Left kidney (tissue), 1 donor: ENCODE measurements at regions not wholly inside any gene's neighbourhood (a gene's known extent, or its start where the extent isn't known, plus 50 kb on each side); places are given as distances from the start of the nearest gene placed in this dataset.
"Not testable (repeated sequence)": the region's sequence is repeated elsewhere in the genome, so short reads cannot be mapped to it uniquely, and the experiment has no call there.

Experiments used
- DNase-seq: peaks from one replicate; pipeline ENCODE4 v3.0.0-alpha.2; 2013

DNA sequence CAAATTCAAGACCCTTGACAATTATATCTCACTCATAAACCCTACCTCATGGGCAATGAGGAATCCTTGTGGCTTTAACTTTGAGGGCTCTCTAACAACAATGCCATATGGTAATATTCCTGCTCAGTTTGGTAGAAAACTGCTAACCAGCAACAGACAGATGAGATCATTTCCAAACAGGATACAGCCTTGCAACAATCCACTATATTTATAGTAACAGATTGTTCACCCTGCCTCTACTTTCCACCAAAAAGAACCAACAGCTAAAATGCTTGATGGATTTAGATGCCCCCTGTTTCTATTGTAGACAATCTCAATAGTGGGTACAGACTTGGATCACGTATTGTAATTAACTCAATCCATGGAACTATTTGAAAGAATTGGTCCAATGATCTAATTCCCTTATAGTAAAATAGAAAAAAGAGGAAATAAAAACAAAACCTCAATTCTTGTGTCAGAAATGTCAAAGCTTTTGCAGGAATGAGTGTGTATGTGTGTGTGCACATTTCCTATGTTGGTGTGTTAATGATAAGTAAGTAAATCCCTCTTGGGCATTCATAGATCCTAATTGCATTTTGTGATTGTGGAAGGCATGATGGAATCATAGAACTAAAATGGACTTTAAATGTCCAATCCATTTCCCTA is 100.0 kb upstream of the EDEM3 start:
- no peak for DNase-seq

DNA sequence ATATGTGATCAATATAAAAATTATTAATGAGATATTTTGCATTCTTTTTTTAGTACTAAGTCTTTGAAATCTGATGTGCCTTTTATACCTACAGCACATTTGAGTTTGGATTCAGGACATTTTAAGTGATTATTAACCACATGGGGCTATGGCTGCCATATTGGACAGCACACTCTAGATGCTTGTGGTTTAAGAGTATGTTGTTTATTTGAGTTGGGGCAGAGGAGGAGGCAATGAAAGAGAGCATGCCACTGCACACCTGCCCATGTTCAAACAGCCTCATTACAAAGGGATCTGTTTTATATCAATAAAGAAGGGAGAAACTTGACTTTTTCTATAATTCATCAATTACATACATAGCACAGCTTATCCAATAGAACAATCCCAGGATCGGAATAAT is 99.4 kb upstream of the EDEM3 start:
- no peak for DNase-seq

DNA sequence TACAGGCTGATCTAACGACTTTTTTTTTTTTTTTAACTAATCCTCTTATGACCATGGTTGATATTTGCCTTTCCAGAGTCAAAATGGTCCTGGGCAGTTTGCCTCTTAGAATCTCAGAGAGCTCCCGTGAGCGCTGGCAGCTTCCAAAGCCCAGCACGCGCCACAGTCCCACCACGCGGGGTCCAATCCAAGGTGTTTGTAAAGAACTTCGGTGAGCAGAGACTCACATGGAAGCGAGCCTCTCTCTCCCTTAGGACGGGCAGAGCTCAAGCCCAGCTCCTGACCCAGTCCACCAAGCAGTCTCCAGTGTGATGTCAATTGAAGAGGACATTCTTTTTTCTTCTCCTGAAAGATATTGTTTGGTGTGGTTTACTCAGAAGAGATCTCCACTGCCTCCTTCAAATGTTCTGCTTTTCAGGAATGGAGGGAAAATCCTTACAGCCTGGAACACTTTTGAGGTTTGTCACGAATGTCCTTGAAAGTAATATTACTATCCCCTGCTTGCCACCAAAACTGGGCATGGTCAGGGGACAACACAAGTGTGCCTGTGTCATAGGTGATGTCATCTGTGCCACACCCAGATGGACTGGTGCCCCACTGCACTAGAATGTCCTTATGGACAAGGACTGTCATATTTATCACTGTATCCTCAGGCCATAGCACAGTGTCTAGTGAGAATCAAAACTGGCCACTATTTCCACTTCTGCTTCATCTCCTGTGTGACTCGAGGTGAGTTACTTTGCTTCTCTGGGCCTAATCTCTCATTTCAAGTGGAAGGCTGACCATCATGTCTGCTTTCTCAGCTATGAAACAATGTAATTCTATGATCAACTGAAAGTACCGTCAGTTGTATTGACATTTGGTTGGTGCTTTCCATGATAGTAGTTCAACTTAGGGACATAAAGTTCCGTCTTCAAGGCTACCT is 97.4 kb upstream of the EDEM3 start:
- DNase-seq = no peak

DNA sequence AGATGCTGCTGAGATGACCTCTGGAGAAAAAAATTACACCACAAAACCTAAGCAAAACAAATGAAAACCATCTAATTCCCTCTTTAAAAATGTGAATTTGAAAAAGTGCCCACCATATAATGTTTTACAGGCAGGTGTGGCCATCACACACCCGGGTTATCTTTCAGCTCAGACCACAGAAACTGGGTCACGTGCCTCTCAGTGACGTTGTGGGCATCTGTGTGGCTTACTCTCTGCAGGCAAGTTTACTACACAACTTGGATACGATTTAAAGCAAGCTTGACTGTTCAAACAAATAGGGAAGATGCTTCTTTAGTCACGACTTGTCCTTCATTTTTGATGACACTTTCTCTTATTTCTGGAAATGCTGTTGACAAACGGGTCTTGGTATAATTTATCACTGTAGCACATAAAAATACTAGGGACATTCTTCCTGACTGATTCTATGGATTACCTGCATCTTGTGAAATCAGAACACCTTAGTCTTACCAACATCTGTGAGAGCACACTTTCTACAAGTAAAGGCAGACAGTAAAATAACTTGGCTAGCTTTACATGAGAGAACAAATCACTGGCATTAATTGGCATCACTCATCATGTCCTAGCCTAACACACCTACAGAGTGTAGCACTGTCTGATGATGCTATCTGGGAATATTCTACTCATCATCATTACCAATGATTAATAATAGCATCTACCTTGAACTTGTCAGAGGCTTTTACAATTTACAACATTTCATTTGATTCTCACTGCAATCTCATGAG is 89.3 kb upstream of the EDEM3 start:
- DNase-seq = no peak

DNA sequence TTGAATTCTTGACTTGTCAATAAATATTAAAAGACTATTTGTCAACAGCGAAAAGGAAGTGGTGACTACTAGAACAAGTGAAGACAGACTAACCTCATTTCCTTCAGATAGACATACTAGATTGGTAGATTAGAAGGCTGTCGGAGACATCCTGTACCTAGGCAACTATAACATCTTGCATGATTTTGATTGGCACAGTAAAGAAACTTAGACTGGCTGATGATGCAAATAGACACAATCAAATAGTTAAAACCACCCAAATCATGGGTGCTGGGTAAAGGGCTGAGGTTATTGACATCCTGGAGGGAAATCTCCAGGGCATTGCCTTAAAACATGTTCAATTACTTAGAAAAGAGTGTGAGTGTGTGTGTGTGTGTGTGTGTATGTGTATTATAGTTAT is 85.9 kb upstream of the EDEM3 start:
- no peak for DNase-seq

DNA sequence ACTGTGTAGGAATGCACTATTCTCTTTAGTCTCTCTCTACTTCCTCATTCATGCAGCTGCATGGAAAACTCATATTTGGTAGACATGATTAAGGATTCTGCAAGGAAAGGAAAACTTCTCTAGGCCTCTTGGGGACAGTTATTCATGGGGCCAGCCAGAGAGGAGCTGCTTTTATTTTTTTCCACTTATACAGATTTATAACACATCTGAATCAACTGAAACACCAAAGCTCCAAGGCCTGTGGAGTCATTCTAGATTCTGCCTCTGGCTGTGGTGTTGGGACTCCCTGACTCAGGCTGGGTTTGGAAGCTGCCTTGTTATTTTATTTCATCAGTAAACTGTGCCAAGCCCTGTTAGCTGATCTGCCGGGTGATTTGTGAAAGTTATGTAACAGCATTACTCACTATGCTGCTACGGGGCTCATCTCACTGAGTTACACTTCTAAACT is 83.9 kb upstream of the EDEM3 start:
- DNase-seq = peak; percentile 50

DNA sequence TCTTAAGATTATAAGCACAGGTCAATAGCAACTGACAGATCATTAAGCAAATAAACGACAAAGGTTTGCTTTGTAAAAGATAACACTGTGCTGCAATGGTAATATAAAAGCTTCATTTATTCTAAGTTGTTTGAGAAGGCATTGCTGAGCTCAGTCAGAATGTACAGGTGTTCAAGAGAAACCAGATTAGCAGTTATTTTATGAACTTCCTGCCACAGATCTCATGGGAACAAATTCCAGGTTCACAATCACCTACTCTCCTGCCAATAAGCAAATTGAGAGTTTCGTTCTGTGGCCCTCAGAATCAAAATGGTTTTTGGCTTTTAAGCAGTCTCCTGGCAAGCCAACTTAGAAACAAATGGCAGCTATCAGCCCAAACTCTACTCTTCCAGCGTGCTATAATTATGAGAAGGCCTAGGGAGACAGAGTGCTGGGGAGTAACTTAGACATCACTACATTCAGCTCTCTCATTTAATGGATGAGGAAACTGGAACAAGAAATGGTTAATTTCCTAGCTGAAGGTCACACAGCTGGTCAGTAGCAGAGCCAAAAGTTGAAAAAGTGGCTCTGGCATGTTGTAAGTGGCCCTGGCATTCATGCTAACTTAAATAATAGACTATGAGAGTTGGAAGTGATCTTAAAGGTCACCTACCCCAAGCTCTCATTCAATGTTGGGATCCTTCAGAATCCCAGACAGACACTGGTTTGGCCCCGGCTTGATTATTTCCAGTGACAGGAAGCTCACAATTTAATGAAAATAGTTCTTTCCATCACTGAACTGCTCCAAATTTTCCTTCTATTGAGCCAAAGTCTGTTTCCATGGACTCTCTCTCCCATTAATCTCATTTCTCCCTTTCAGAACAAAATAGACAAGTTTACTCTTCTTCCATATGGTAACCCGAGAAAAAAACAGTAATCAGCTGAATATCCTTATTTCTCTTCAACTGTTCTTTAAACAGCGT is 82.6 kb upstream of the EDEM3 start:
- DNase-seq = no peak

DNA sequence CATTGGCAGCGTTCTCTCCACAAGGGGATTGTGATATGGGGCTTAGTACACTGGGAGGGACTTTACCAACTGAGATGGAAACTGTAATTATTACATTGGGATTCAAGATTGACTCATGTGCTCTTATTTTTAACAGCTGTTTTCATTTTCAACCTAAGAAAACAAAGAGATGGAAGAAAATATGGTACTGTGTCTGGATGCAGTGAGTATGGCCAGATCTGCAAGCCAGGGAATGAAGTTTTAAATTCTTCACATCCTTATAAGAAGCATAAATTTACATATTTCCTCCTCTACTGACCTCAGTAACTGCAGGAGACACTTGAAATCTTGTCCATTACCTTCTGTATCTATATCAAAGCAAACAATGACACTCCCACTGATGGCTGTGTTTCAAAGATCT is 81.5 kb upstream of the EDEM3 start:
- DNase-seq = no peak

DNA sequence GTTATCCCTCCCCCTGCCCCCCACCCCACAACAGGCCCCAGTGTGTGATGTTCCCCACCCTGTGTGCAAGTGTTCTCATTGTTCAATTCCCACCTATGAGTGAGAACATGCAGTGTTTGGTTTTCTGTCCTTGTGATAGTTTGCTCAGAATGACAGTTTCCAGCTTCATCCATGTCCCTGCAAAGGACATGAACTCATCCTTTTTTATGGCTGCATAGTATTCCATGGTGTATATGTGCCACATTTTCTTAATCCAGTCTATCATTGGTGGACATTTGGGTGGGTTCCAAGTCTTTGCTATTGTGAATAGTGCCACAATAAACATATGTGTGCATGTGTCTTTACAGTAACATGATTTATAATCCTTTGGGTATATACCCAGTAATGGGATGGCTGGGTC is 79.3 kb upstream of the EDEM3 start:
- not testable (repeated sequence) for DNase-seq

DNA sequence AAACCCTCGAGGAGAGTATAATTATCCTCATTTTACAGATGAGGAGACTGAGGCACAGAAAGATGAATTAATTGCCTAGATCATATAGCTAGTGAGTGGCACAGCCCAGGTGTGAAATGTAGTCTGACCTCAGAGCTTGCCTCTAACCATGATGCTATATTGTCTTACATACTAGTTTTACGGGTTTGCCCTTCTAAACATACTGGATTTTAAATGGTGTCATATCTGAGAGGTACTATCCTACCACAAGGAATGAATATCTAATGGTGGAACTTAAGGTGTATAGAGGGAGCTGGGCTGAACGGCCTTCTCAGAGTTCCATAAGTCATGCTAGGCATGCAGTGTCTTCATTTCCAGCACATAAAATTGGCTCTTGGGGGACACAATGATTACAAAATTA is 77.9 kb upstream of the EDEM3 start:
- DNase-seq = no peak

DNA sequence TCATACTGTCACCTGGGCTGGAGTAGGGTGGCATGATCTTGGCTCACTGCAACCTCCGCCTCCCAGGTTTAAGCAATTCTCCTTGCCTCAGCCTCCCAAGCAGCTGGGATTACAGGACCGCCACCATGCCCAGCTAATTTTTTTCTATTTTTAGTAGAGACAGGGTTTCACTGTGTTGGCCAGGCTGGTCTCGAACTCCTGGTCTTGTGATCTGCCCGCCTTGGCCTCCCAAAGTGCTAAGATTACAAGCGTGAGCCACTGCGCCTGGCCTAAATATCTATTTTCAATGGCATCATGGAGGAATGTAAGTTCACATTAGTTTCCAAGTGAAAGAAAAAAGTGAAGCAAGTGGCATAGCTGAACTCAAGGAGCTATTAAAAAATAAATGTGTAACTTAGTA is 74.8 kb upstream of the EDEM3 start:
- not testable (repeated sequence) for DNase-seq

DNA sequence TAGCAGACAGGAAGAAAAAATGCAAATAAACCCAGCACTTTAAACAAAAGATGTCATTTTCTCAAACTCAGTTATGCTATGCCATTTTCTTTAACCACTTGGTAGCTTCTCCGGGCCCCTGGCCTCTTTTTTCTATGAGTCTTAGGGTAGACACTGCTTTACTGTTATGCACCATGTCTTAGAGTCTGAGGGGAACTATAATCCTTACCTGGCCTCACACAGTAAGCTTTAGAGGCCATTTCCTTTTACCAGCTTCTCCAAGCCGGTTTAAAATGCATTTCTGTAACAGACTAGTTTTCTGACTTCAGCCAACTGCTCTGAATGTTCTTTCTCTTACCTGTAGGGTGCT is 73.7 kb upstream of the EDEM3 start:
- no peak for DNase-seq

DNA sequence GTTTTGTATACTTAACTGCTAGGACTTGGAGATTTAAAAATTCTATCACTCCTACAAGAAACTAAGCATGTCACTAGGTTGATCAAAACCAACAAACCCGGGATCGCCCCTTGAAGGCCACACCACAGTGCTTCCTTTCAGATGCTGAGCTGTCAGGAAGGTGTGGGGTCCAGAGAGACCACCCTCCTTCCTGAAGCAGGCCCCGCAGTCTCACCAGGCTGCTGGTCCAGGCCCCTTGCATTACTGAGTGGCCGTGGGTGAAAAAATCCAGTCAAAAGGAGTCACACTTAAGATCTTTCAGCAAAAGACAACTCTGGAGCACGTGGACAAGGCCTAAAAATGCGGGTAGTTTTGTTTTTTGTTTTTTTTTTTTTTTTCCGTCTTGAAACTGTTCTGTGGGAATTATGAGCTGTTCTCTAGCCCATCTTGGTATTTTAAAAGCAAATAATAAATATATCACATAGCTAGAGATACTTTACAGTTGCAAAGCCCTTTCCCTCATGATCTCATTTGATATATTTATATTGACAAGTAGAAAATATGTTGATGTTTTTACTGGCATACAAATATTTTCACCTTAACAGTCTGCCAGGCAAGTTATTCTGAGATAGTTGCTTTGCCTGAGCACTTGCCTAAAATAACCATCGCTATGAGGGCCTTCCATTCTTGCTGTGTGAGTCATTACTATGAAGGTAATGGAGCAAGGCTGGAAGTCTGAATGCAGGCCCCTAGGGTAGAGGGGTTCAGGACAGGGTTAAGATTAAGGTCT is 73.1 kb upstream of the EDEM3 start:
- DNase-seq = no peak

DNA sequence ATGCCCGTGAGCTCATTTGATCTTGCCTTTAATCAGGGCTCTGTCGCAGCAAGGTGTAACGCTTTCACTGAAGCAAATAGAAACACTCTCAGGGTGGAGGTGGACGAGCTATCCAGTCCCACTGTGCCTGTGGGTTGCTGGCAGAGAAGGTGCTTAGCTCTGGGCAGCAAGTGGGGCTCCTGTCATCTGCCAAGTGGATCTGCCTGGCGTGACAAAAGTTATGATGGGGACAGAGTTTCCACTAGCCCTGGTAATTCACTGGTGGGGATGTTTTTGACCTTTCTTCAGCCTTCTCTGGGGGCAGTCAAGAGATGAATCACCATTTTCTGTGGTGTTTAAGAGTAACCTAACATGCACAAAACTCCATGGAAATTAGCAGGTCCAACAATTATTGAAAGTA is 71.3 kb upstream of the EDEM3 start:
- DNase-seq = no peak

DNA sequence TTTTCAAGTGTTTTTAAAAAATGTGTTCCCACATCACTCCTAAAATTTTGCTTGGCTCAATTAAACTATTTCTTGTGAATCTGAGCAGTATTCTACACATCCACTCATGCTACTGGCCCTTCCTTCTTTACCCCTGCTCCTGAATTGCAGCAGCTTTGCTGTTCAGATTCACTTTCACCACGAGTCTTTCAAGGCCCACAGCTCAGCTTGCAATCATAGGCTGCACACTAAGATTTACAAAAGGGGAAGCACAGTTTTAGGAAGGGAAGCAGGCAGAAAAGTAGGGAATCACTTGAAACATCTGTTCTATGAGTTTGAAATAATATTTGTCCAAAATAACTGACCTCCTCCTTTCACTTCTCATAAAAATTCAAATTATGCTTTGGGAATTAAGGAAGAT is 70.9 kb upstream of the EDEM3 start:
- no peak for DNase-seq

DNA sequence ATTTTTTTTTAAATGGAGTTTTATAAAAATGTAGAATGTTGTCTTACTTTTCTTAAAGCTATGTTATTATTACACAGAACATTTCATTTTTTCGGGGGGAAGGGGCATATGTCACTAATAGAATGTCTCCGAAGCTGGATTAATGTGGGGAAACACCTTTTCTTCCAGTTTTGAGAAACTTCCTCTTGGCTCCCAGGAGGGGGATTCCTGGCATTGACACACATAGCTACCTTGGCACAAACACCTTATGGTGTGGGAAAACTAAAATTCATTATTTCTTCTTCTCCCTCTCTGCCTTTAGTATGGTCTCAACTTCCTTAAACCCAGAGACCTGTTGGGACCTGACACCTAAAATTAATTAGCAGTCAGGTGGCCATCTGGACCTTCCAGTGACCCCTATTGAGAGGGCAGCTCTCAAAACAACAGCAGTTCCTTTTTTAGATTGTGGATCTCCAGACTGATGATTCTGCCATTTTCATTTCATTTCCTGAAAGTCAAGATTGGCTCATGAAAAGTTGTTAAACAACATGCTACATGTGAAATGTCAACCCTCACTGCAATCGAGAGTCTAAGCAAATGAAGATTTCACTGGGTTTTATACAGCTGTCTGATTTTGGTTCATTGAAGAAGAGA is 70.1 kb upstream of the EDEM3 start:
- DNase-seq = no peak

DNA sequence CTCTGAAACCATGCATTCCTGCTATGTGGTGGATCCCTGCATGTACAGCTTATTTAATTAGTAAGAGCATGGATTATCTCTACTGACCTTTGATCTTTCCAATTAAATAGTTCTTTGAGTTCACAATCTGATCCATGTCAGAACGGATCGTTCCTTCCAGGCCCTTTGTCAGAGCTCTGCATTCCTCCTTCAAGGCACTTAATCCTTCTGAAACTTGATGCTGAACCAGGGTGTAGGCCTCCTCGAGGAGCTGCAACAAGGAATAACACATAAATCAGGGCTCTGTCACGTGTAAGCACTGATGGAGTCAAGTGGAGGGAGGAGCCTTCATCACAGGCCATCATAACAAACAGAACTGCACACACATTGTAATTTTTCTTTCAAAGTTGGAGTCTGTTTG is 68.4 kb upstream of the EDEM3 start:
- DNase-seq = no peak

DNA sequence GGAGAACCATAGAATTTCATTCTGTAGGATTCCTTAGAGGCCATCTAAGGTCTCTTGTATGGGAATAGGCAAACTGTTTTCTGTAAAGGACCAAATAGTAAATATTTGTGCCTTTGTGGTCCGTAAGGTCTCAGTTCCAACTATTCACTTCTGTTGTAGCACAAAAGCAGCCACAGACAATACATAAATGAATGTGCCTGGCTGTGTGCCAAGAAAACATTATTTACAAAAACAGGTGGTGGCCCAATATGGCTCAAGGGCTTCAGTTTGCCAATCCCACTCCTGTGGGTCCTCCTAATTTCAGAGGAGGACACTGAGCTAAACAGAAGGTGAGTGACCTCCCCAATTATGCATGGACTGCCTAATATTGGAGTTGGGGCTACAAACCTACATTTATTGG is 67.6 kb upstream of the EDEM3 start:
- DNase-seq = no peak

DNA sequence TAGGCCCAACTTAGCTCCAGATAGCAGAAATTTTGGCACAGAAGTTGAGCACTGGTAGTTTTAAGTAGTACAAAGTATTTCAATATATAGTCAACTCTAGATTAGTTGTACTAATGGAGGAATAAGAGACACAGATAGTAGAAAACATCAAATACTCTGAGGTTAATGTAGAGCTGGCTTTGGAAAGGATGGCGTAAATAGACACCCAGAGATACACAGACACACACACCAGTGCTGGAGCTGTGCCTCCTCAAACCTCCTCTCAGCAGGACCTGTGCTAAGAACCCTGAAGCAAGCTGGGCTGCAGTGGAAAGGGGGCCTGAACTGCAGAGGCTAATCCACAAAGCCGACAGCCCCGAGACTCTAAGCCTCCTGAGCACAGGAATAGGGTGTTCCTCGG is 67.0 kb upstream of the EDEM3 start:
- no peak for DNase-seq

DNA sequence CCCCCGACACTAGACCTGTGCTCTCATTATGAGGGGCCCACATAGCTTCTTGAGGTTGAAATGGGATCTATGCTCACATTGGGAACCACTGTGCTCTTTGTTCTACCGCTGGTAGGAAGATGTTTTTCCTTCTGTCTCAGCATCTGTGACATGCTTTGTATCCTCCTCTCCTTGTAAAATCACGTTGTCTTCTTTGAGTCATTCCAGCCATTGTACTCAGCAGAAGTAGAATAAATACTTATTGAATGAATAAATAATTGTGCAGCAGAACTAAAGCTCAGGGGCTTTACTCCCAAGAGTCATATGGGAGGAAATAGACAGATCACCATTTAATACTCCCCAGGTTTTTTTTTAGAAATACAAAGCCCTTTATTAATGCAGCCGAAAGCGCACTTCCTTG is 66.3 kb upstream of the EDEM3 start:
- DNase-seq = no peak
